Cardiac muscle cell (in vitro differentiated cells and primary cell): ENCODE measurements at regions not wholly inside any gene's neighbourhood (a gene's known extent, or its start where the extent isn't known, plus 50 kb on each side); places are given as distances from the start of the nearest gene placed in this dataset.

Experiments
- DNase-seq, 2 donors: peaks; one replicate each; pipeline versions ENCODE4 v3.0.0 to v3.0.0-alpha.2; 2010 to 2017; ENCODE audit warnings: low read depth in 1 of 2, low spot score in 1 of 2
- H3K27ac ChIP-seq: fragments of 200-600 bp; sonication (generic); 2 replicates; pipeline ENCODE4 v1.5.1; 2016
- H3K27me3 ChIP-seq: fragments of 200-600 bp; sonication (generic); 2 replicates; pipeline ENCODE4 v1.6.0; 2016; ENCODE audit warnings: control low read depth
- H3K36me3 ChIP-seq: fragments of 200-600 bp; sonication (generic); 2 replicates; pipeline ENCODE4 v1.5.1; 2016; ENCODE audit warnings: control low read depth
- H3K4me1 ChIP-seq: fragments of 200-600 bp; sonication (generic); 2 replicates; pipeline ENCODE4 v1.8.1; 2017; ENCODE audit warnings: low read depth, mild to moderate bottlenecking, mixed run types
- H3K4me3 ChIP-seq: fragments of 200-600 bp; sonication (generic); 2 replicates; pipeline ENCODE4 v1.5.1; 2016; ENCODE audit warnings: mild to moderate bottlenecking
- H3K9me3 ChIP-seq: fragments of 200-600 bp; sonication (generic); 2 replicates; pipeline ENCODE4 v1.5.1; 2017; ENCODE audit warnings: low read depth, mild to moderate bottlenecking, control low read depth
- TF ChIP-seq, protein P1 (sequence below): IDR thresholded peaks from 2 replicates; pipeline ENCODE4 v1.5.1; 2012; ENCODE audit warnings: low read depth, mild to moderate bottlenecking, low read length

DNA sequence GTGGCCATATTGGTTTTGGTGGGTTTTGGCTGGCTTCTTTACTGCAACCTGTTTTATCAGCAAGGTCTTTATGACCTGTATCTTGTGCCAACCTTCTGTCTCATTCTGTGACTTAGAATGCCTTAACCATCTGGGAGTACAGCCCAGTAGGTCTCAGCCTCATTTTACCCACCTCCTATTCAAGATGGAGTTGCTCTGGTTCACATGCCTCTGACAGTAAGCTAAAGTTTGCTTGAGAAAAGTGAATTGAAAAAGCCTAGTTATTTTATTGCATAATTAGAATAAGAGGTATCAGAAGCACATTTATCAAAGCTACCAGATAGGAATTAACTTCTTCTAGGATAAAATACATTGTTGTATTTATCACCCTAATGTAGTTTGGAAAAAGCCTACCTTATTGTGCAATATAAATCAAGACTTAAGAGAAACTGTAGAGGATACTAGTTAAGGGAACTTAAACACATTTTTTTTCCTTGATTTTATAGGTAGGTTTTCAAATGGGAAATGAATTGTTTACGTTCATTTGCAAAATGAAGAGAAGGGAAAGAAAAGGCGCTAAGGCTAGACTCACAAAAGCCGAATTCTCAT, 202.3 kb upstream of the KCNJ16 start:
- no peak for DNase-seq
- TF ChIP-seq, protein P1, sequence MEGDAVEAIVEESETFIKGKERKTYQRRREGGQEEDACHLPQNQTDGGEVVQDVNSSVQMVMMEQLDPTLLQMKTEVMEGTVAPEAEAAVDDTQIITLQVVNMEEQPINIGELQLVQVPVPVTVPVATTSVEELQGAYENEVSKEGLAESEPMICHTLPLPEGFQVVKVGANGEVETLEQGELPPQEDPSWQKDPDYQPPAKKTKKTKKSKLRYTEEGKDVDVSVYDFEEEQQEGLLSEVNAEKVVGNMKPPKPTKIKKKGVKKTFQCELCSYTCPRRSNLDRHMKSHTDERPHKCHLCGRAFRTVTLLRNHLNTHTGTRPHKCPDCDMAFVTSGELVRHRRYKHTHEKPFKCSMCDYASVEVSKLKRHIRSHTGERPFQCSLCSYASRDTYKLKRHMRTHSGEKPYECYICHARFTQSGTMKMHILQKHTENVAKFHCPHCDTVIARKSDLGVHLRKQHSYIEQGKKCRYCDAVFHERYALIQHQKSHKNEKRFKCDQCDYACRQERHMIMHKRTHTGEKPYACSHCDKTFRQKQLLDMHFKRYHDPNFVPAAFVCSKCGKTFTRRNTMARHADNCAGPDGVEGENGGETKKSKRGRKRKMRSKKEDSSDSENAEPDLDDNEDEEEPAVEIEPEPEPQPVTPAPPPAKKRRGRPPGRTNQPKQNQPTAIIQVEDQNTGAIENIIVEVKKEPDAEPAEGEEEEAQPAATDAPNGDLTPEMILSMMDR: no peak
- no peaks in the 10 kb centered on the region for H3K9me3 ChIP-seq

DNA sequence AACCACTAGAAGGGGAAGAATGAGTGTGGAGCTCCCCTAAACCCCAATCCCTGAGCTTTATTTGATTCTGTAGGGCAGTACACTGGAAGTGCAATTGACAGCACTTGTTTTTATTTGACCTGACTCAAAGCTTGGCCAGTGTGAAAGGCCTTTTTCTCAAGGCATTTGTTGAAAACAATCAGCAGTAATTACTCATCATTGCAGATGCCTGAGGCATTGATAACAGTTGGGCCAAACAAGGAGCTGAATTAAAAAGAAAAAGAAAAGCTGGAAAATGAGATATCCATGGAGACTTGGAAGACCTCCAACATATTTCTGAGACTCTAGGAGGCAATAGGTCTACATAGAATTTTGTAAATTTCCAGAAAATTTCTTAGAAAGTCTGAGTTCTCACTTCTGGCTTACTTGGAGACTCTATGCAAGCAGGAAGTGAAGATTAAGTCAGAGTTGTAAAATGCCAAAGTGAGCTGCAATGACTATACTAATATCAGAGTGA, 200.8 kb upstream of the KCNJ16 start:
- H3K27ac ChIP-seq: no peak overlapping the region
- DNase-seq: peak in 1 of 2 donors; percentile 95
- no peaks in the 10 kb centered on the region for H3K9me3 ChIP-seq
- H3K4me3 ChIP-seq: no peak overlapping the region
- no peaks in the 10 kb centered on the region for H3K27me3 ChIP-seq
- TF ChIP-seq, protein P1: no peak
- no peaks in the 10 kb centered on the region for H3K36me3 ChIP-seq
- H3K4me1 ChIP-seq: no peaks in the 10 kb centered on the region

More for the DNA sequence above, 202.3 kb upstream of the KCNJ16 start:
- no peak overlapping the region for H3K4me3 ChIP-seq
- no peaks in the 10 kb centered on the region for H3K4me1 ChIP-seq
- no peaks in the 10 kb centered on the region for H3K36me3 ChIP-seq
- no peaks in the 10 kb centered on the region for H3K27me3 ChIP-seq
- no peak overlapping the region for H3K27ac ChIP-seq

DNA sequence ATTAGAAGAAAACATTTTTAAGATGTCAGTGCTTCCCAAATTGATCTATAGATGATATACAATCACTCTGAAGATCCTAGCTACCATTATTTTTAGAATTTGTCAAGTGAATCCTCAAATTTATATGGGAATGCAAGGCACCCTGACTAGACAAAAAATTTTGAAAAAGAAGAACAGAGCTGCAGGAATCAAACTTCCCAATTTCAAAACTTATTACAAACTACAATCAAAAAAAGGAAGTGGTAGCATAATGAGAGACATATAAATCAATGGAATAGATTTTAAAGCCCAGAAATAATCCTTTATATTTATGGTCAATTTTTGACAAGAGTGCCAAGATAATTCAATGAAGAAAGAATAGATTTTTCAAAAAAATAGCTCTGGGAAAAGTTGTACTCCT, 198.3 kb upstream of the KCNJ16 start:
- Histone ChIP-seq H3K4me3 (no peak overlapping the region), H3K27me3 (no peaks in the 10 kb centered on the region), H3K9me3 (no peaks in the 10 kb centered on the region), H3K27ac (no peak overlapping the region), H3K4me1 (no peaks in the 10 kb centered on the region), H3K36me3 (no peaks in the 10 kb centered on the region)
- DNase-seq: no peak
- TF ChIP-seq, protein P1: no peak

DNA sequence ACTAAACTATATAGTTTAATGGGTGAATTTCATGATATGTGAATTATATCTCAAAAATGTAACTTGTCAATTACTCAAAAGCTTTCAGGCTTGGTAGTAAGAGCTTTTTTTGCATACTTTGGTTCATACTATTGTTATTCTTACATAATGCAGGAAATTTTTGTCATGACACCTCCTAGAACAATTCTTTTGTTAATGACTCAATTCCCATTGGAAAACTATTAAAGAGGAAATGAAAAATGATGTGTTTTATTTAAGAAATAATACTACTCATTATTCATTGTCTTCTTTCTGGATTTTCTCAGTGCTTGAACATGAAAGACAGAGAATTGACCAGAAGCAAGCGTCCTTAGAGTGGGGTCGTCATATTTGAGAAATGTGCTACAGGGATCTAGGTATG, 196.4 kb upstream of the KCNJ16 start:
- TF ChIP-seq, protein P1: no peak
- DNase-seq: no peak
- no peaks in the 10 kb centered on the region for H3K27me3 ChIP-seq

DNA sequence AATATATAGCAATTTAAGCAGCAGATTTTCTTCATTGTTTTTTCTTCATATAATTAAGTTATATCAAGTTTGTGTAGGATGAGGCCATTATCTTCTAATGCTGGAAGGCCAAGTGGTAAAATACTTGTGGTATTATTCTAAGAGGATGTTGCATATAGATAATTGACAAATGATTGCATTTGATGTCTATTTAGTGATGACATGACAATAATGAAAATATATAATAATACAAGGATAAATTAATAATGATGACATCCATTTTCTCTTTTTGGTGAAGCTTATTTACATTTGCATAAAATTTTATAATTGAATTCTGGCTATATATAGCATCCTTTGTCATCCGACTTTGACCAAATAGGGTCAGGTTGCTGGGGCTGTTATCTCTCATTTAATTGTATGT, 195.4 kb upstream of the KCNJ16 start:
- Histone ChIP-seq H3K9me3 (no peaks in the 10 kb centered on the region), H3K4me1 (no peaks in the 10 kb centered on the region), H3K27ac (no peak overlapping the region), H3K4me3 (no peak overlapping the region), H3K27me3 (no peaks in the 10 kb centered on the region), H3K36me3 (no peaks in the 10 kb centered on the region)
- TF ChIP-seq, protein P1: no peak
- no peak for DNase-seq

More for the DNA sequence above, 196.4 kb upstream of the KCNJ16 start:
- Histone ChIP-seq H3K36me3 (no peaks in the 10 kb centered on the region), H3K4me1 (no peaks in the 10 kb centered on the region), H3K9me3 (no peaks in the 10 kb centered on the region), H3K4me3 (no peak overlapping the region), H3K27ac (no peak overlapping the region)
